SU-DHL-6 (cell line): ENCODE measurements at regions not wholly inside any gene's neighbourhood (a gene's known extent, or its start where the extent isn't known, plus 50 kb on each side); places are given as distances from the start of the nearest gene placed in this dataset.
A peak's percentile ranks its signal among the peaks of the same experiment; 100 is the strongest.

Experiments
- H2AFZ ChIP-seq: fragments of 200-600 bp; sonication (generic); 2 replicates; pipeline ENCODE4 v1.6.1; 2014; ENCODE audit warnings: low read depth, mild to moderate bottlenecking, moderate library complexity, mixed read lengths, antibody characterized with exemption, low read length; ENCODE audit not compliant: severe bottlenecking
- H3F3A ChIP-seq: fragments of 200-600 bp; shearing (Covaris generic); 2 replicates; pipeline ENCODE4 v1.6.0; 2016; ENCODE audit warnings: antibody characterized with exemption, mild to moderate bottlenecking; ENCODE audit not compliant: insufficient read depth
- H3K27ac ChIP-seq: fragments of 200-600 bp; sonication (generic); 2 replicates; pipeline ENCODE4 v1.5.1; 2016; ENCODE audit warnings: low read depth, mild to moderate bottlenecking, low read length, moderate library complexity, mixed read lengths
- H3K27me3 ChIP-seq: fragments of 200-600 bp; sonication (generic), shearing (Covaris generic); 2 replicates; pipeline ENCODE4 v1.6.0; 2014; ENCODE audit warnings: mild to moderate bottlenecking, low read length
- H3K36me3 ChIP-seq: fragments of 200-600 bp; sonication (generic); 2 replicates; pipeline ENCODE4 v1.6.1; 2014; ENCODE audit warnings: mild to moderate bottlenecking, low read length, mixed read lengths
- H3K4me2 ChIP-seq: fragments of 300-600, 200-600 bp; shearing (Covaris generic), sonication (generic); 2 replicates; pipeline ENCODE4 v1.6.0; 2014; ENCODE audit warnings: low read length, low read depth, mild to moderate bottlenecking; ENCODE audit not compliant: poor library complexity, severe bottlenecking
- H3K4me3 ChIP-seq: fragments of 200-600 bp; sonication (generic); 2 replicates; pipeline ENCODE4 v1.5.1; 2014; ENCODE audit warnings: antibody characterized with exemption, low read length, mild to moderate bottlenecking, mixed read lengths; ENCODE audit not compliant: insufficient read depth, poor library complexity, severe bottlenecking
- H3K79me2 ChIP-seq: fragments of 200-600 bp; sonication (generic); 2 replicates; pipeline ENCODE4 v1.6.1; 2014; ENCODE audit warnings: mild to moderate bottlenecking, low read length, moderate library complexity; ENCODE audit not compliant: insufficient read depth
- H3K9ac ChIP-seq: fragments of 200-600 bp; sonication (generic); 2 replicates; pipeline ENCODE4 v1.7.0; 2014; ENCODE audit warnings: mild to moderate bottlenecking, low read length
- H3K9me2 ChIP-seq: fragments of 200-600 bp; sonication (generic); replicated peaks from 2 replicates; pipeline ENCODE4 v1.6.1; 2014; ENCODE audit warnings: low read length; ENCODE audit not compliant: insufficient read depth
- H3K9me3 ChIP-seq: fragments of 200-600 bp; sonication (generic); 2 replicates; pipeline ENCODE4 v1.6.1; 2014; ENCODE audit warnings: low read length, mixed read lengths; ENCODE audit not compliant: insufficient read depth
- H4K20me1 ChIP-seq: fragments of 200-600 bp; sonication (generic); 2 replicates; pipeline ENCODE4 v1.6.1; 2014; ENCODE audit warnings: low read depth, mild to moderate bottlenecking, antibody characterized with exemption, low read length, moderate library complexity, mixed read lengths
- CTCF ChIP-seq: fragments of 200-600 bp; sonication (generic); IDR thresholded peaks from one replicate; pipeline ENCODE4 v1.5.1; 2017; ENCODE audit warnings: antibody characterized with exemption, mild to moderate bottlenecking, low read length, moderate library complexity; ENCODE audit not compliant: insufficient read depth, poor library complexity, severe bottlenecking
- EZH2phosphoT487 ChIP-seq: fragments of 200-600 bp; sonication (generic), shearing (Covaris generic); conservative IDR thresholded peaks from 2 replicates; pipeline ENCODE4 v1.6.1; 2018; ENCODE audit warnings: mild to moderate bottlenecking, antibody characterized with exemption, low read length, moderate library complexity, mixed read lengths

- Histone ChIP-seq H3K79me2 (no peaks in the 10 kb centered on the region), H3K4me3 (no peak overlapping the region), H3K27me3 (no peaks in the 10 kb centered on the region), H3K9me2 (no peaks in the 10 kb centered on the region), H4K20me1 (no peaks in the 10 kb centered on the region), H3F3A (no peaks in the 10 kb centered on the region), H3K4me2 (no peak overlapping the region), H3K9ac (no peak overlapping the region), H3K9me3 (no peaks in the 10 kb centered on the region), H3K36me3 (no peaks in the 10 kb centered on the region), H2AFZ (no peak overlapping the region), H3K27ac (no peak overlapping the region)
- TF ChIP-seq EZH2phosphoT487, result no peak
- TF ChIP-seq CTCF, result no peak
These were observed 77.5 kb upstream of the ZEB2 start for GRCh38 chr2:144597388-144597787.

GRCh38 chr2:144596073-144596871 is 76.4 kb upstream of the ZEB2 start:
- Histone ChIP-seq H3K27me3 (no peaks in the 10 kb centered on the region), H3K9me3 (no peaks in the 10 kb centered on the region), H3K27ac (no peak overlapping the region), H3K79me2 (no peaks in the 10 kb centered on the region), H3F3A (no peaks in the 10 kb centered on the region), H2AFZ (peak overlapping the region; percentile 59), H3K9ac (no peak overlapping the region), H4K20me1 (no peaks in the 10 kb centered on the region), H3K4me2 (peak overlapping the region; percentile 61), H3K36me3 (no peaks in the 10 kb centered on the region), H3K4me3 (peak overlapping the region; percentile 38), H3K9me2 (no peaks in the 10 kb centered on the region)
- TF ChIP-seq CTCF (no peak), EZH2phosphoT487 (no peak)

- no peaks in the 10 kb centered on the region for H3K36me3 ChIP-seq
- peak overlapping the region; percentile 38 for H3K4me3 ChIP-seq
- H3K9me3 ChIP-seq, result no peaks in the 10 kb centered on the region
- H3K9ac ChIP-seq, result no peak overlapping the region
- no peaks in the 10 kb centered on the region for H3K9me2 ChIP-seq
- peak overlapping the region; percentile 59 for H2AFZ ChIP-seq
- H3K4me2 ChIP-seq, result peak overlapping the region; percentile 61
- H3K27ac ChIP-seq, result no peak overlapping the region
- TF ChIP-seq CTCF, result no peak
- no peak for TF ChIP-seq EZH2phosphoT487
- H4K20me1 ChIP-seq, result no peaks in the 10 kb centered on the region
- H3K27me3 ChIP-seq, result no peaks in the 10 kb centered on the region
- no peaks in the 10 kb centered on the region for H3K79me2 ChIP-seq
- no peaks in the 10 kb centered on the region for H3F3A ChIP-seq
These were observed 75.8 kb upstream of the ZEB2 start for GRCh38 chr2:144595686-144596072.
